ENCODE measurements at regions not wholly inside any gene's neighbourhood (a gene's known extent, or its start where the extent isn't known, plus 50 kb on each side); places are given as distances from the start of the nearest gene placed in this dataset.
"Not testable (repeated sequence)": the region's sequence is repeated elsewhere in the genome, so short reads cannot be mapped to it uniquely, and the experiment has no call there.

DNA sequence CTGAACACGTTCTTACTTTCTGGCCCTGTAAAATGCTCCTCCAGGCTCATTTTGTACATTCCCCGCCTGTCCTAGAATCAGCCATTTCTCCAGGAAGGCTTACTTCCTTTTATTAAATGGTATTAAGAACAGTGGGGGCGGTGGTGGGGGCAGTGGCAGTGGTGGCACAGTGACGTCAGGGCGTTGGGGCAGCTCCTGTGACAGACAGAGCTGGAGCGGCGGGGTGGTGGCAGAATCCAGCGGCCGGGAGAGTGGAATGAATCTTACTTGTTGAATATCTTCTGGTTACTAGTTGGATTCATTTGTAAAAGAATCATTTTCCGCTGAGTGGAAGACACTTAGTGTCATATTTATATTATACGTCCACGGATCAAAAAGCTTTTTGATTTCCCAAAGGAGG is 262.6 kb downstream of the BCL2L11 start:
- DNase-seq (ENCODE audit: low read depth, low spot score); in situ Hi-C loops (cut with HindIII; ENCODE audit: low sequenced_read_pairs); H3K4me3 ChIP-seq (ENCODE audit: low read depth, low read length): not testable (repeated sequence)

DNA sequence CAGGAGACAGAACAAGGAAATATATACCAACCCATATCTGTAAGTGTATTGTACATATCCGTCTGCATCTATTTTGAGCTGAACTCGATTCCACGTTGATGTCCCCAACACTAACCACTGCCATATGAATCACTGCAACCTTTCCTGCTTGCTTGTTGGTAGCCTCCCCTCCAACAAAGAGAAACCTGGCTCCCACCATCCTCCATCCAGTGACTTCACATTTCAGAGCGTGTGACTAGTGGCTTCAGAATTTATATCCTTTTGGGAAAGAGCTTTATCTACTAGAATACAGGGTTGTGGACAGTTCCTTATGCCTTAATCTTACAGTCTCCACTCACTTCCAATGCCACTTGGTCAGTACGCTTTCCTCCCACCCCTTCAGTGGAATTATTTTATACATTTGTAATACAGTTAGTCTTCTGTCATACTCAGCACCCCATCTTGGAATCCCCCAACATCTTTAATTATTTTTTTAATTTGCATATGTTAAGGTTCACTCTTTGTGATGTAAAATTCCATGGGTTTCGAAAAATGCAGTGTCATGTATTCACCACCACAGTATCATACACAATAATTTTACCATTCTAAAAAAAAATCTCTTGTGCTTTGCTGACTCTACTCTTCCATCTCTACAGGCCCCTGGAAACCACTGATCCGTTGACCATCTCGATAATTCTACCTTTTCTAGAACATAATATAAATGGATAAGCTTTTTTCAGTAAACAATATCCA is 264.7 kb downstream of the BCL2L11 start:
- DNase-seq (ENCODE audit: low read depth, low spot score) = peak; percentile 10
- H3K4me3 ChIP-seq (ENCODE audit: low read depth, low read length); in situ Hi-C loops (cut with HindIII; ENCODE audit: low sequenced_read_pairs): not testable (repeated sequence)

DNA sequence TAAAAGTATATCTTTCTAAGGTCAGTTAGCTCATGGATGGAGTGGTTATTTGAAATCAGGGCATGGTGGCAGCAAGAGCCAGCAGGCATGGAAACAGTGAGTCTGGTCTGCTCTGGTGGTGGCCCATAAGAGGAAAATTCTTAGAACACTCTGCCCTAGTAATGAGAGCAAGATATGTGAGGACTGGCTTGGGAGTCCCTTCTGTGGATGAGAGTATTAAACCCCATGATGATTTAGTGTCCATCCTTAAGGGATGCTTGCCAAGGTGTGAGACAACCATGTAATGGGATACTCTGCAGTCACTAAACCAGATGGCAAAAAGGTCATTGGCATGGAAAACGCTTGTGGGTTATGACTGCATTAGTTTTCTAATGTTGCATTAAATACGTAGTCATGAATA is 269.9 kb downstream of the BCL2L11 start:
- DNase-seq (ENCODE audit: low read depth, low spot score) = peak; percentile 19
- in situ Hi-C loops (cut with HindIII; ENCODE audit: low sequenced_read_pairs); H3K4me3 ChIP-seq (ENCODE audit: low read depth, low read length): not testable (repeated sequence)

DNA sequence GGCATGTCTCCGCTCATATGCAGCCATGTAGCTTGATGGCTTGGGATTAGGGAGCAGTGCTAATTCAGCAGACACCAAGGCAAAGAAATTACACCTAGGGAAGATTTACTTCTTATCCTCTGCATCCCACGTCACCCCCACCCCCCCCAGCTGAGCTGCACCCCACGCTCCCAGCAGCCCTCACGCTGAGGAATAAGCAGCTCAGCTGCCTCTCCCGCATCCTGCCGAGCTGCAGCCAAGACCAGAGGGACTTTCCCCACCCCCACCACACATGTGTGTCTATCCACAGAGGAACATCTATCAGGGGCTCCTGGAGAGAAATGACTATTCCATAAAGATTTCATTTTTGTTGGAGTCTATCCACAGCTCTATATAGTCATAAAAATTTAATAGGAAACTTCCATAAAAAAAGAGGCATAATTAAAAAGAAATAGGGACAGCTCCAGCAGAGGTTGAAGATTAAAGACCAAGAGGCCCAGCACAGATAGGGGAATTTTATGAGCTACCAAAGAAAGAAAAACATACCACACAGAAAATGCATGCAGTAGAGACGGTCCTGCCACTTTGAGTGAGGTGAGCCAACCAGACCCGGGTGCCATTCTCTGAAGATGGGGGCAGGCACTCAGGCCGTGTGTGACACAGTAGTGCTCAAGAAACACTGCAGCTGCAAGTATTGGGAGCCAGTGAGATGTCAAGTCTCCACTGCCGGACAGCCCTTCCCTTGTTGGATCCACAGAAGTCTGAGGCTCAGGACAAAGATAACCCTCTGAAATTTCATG is 274.8 kb downstream of the BCL2L11 start:
- peak; percentile 33 for DNase-seq (ENCODE audit: low read depth, low spot score)
- H3K4me3 ChIP-seq (ENCODE audit: low read depth, low read length); in situ Hi-C loops (cut with HindIII; ENCODE audit: low sequenced_read_pairs): not testable (repeated sequence)

DNA sequence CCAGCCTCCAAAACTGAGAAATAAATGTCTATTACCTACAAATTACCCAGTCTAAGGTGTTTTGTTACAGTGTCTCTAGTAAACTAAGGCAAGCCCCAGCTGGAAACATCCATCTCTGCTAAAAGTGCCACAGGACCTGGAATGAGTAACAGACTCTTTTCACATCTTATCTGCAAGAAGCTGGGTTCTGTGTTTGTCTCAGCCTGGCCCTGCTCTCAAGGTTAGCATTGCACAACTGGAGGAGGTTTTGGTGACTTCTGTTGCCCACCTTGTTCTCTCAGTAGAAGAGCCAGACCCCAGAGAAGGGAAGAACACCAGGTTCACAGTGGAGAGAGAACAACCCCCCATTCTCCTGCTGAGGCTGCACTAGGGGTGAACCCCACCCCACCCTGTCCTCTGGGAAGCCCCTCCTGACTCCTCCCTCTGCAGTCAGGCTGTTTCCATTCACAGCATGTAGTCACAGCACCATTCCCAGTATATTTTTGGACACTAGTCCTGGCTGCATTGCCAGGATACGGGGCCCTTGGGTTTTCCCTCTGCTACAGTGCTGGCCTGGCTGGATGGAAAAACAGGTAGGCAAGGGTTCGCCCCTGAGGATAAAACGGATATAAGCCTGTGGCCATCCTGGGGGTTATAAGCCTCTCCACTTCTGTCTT is 280.0 kb downstream of the BCL2L11 start:
- in situ Hi-C loops (cut with HindIII; ENCODE audit: low sequenced_read_pairs); DNase-seq (ENCODE audit: low read depth, low spot score); H3K4me3 ChIP-seq (ENCODE audit: low read depth, low read length): not testable (repeated sequence)

DNA sequence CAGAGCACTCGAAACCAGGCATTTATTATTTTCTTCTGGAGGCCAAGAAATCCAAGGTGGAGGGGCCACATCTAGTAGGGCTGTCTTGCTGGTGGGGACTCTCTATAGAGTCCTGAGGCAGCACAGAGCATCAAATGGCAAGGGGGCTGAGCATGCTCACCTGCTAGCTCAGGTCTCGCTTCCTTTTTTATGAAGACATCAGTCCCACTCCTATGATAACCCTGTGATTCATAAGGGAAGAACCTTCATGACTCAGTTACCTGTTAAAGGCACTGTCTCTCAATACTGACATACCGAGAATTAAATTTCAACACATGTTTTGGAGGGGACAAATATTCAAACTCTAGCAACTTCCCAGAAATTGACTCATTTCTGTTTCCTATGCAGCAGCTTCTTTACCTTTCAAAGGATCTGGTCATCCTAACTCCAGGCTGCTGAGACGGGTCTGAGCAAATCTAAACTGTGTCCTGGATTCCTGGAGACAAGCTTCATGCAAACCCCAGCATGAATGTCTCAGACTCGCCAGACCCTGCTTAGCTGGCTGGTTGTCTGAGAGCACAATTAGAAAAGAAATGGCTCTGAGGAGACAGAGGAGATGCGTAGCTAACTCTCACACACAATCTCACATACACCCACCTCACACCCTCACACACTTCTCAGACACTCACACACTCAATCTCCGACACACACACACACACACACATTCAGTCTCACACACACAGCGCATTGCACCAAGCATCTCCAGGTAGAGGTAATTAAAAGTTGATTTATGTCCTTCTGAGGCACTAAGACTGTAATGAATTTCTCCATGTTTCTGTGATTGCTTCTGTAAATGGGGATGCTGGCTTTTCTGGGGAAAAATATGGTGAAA is 280.8 kb downstream of the BCL2L11 start:
- in situ Hi-C loops (cut with HindIII; ENCODE audit: low sequenced_read_pairs); DNase-seq (ENCODE audit: low read depth, low spot score); H3K4me3 ChIP-seq (ENCODE audit: low read depth, low read length): not testable (repeated sequence)

DNA sequence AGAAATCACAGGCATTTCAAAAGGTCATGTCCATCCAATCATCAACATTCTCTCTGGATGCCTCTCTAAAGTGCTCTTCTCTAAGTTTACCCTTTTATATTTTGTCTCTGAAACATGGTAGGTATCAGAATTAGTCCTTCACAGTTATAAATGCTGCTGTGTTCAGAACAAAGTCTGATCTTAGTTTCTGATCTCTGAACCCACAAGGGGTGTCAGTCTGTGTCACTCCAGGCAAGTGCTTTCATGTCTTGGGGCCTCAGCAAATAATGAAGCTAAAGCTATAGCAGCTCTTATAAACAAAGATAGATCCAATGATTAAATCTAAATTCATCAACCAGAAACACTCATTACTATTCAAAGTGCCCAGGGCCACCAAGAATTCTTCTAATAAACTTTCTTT is 281.7 kb downstream of the BCL2L11 start:
- in situ Hi-C loops (cut with HindIII; ENCODE audit: low sequenced_read_pairs); H3K4me3 ChIP-seq (ENCODE audit: low read depth, low read length); DNase-seq (ENCODE audit: low read depth, low spot score): not testable (repeated sequence)

DNA sequence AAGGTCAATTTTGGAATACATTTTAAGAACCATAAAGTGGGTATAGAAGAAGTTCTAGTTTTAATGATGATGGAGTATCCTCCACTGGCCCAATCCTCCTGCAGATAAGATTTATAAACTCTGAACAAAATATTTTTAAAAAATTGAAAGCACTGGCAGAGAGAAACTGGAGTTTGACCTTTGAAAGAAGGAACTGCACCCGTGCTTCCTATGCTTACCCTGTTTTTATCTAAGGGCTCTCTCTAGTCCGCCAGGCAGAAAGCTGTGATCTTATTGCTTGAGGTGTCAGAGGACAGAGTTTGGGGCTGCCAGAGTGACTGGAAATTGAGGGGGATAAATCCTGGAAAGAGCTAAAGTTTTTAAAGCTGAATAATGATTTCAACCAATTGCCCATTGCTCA is 282.6 kb downstream of the BCL2L11 start:
- DNase-seq (ENCODE audit: low read depth, low spot score); in situ Hi-C loops (cut with HindIII; ENCODE audit: low sequenced_read_pairs); H3K4me3 ChIP-seq (ENCODE audit: low read depth, low read length): not testable (repeated sequence)

DNA sequence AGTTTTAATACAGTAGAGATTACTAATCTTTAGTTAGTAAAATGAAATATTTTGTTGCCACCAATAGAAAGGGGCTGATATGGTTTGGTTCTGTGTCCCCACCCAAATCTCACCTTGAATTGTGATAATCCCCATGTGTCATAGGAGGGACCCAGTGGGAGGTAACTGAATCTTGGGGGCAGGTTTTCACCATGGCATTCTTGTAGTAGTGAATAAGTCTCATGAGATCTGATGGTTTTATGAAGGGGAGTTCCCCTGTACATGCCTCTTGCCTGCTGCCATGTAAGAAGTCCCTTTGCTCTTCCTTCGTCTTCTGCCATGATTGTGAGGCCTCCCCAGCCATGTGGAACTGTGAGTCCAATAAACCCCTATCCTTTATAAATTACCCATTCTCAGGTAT is 285.9 kb downstream of the BCL2L11 start:
- DNase-seq (ENCODE audit: low read depth, low spot score); in situ Hi-C loops (cut with HindIII; ENCODE audit: low sequenced_read_pairs); H3K4me3 ChIP-seq (ENCODE audit: low read depth, low read length): not testable (repeated sequence)

DNA sequence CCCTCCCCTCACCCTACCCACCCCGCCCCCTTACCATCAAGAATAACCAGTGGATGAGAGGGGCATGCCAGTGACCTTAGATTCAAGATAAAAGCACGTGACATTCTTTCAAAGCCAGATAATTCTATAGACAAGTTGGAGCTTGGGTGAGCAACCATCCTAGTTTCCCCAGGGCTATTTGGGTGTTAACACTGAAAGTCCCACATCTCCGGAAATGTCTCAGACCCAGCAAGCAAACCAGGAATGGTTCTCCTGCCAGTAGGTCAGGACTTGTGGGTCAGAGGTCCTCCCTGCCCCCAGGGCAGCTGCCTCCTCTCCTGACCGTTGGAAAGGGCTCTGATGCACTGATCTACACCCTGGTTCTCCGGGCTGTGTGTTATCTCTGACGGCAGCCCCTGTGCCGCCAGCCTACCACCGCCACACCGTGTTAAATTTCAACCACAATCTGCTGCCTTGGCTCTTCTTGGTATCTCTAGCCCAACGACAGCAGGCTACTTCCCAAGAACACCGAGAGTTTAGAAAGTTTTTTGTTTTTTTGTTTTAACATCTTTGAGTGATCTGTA is 287.0 kb downstream of the BCL2L11 start:
- in situ Hi-C loops (cut with HindIII; ENCODE audit: low sequenced_read_pairs); DNase-seq (ENCODE audit: low read depth, low spot score): not testable (repeated sequence)

DNA sequence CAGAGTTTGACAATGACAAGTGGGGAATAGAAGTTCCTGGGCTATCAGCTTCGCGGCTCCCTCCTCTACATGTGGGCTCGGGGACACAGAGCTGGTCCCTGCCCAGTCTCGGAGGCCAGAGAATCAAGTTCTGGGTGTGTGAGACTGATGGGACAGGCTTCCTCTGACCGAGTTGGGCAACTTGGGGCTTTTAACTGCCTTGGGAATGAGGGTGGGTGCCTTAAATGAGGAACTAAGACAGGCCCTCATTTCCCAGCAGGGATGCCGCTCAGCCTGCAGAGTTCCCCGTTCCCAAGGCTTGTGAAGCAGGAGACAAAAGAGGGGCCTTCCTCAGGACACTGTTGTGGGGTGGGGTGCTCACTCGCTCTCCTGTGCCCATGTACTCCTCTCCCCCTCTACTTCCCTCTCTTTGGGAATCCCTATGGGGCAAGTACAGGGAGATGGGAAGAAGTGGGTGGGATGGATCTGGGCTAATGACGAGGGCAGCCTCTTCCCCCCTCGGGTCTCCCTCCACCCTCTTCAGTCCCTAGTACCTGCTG is 290.2 kb downstream of the BCL2L11 start:
- DNase-seq (ENCODE audit: low read depth, low spot score); H3K4me3 ChIP-seq (ENCODE audit: low read depth, low read length); in situ Hi-C loops (cut with HindIII; ENCODE audit: low sequenced_read_pairs): not testable (repeated sequence)

More for the DNA sequence above, 287.0 kb downstream of the BCL2L11 start:
- H3K4me3 ChIP-seq (ENCODE audit: low read depth, low read length) = not testable (repeated sequence)

DNA sequence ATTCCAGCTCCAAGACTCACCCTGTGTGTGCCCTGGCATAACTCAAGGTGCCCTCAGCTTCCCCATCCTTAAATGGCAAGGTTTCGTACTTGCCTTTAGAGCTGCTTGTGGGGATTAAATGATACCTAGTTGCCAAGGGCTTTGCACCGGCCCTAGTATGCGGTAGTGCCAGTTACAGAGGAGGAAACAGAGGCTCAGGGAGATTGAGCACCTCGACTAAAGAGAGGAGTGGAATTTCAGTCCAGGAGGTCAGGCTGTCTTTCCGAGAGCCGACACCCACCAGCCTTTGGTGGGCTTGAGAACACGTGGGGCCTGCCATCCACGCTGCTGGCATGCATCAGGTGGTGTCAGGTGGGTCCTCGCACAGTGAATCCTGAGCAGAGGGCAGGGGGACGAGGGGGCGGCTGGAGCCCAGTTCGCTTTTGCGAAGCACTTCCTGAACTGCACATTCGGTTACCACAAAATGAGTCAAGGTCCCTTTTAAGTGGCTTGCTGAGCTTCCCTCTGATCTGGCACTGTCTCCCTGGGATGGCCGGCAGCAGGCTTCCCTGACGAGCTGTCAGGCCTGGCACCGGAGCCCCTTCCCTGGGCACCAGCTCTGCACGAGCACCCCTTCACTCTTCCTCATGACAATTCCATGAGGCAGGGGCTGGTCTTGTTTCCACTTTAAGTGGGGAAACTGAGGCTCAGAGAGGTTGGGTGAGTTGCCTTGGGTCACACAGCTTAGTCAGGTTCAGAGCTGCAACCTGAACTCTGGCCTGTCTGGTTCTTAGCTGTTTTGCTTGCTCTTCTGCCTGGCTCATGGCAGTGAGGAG is 291.4 kb downstream of the BCL2L11 start:
- DNase-seq (ENCODE audit: low read depth, low spot score); H3K4me3 ChIP-seq (ENCODE audit: low read depth, low read length); in situ Hi-C loops (cut with HindIII; ENCODE audit: low sequenced_read_pairs): not testable (repeated sequence)

DNA sequence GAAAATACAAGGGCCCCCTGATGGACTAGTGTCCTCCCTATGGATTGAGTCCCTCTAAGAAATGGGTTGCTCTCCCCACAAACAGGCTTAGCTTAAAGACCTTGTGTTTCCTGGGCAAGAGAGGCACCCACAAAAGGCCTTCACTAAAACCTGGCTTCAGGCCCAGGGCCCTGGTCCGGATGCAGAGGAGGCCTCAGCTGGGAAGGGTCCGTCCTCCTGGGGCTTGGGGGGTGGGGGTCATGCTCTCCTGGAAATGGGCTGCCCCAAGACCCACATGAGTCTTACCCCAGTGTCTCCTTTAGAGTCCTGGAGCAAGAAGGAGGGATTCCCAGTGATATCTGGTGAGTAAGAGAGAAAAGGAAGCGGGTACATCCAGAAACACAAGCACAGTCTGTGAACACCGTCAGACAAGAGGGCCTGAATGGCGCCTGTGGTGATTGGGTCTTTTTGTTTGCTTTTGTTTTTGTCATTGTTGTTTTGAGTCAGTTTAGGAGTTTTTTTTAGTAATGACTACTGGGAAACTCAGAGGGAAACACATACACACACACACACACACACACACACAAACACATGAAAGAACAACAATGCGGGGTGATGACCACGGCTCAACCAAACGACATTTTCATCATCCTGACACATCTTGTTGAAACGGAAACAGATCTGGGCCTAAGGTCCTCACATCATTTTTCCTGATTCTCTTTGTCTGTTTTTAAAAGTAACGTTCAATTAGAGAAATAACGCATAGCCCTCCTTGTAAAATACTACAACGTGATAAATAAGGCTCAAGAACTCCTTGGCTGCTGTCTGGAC is 292.3 kb downstream of the BCL2L11 start:
- in situ Hi-C loops (cut with HindIII; ENCODE audit: low sequenced_read_pairs); DNase-seq (ENCODE audit: low read depth, low spot score); H3K4me3 ChIP-seq (ENCODE audit: low read depth, low read length): not testable (repeated sequence)

DNA sequence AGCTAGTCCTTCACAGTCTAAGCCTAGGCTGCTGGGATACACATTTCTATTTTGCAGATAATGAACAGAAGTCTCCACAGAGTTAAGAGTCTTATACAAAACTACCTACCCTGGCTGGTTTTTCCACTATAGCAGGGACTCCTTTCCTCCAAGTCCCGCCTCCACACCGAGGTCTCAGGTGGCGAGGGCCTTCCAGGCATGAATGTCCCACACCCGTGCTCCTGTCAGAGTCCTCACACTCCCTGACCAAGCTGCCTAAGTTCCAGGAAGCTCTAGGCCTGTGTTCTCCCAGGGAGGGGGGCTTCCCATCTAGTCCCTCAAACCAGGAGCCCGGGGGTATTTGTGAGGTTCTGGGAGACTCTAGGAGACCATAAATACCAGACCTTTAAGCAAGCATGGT is 293.2 kb downstream of the BCL2L11 start:
- H3K4me3 ChIP-seq (ENCODE audit: low read depth, low read length); DNase-seq (ENCODE audit: low read depth, low spot score); in situ Hi-C loops (cut with HindIII; ENCODE audit: low sequenced_read_pairs): not testable (repeated sequence)

Data from astrocyte of the spinal cord (primary cell).